Smooth muscle cell (in vitro differentiated cells): ENCODE measurements at regions not wholly inside any gene's neighbourhood (a gene's known extent, or its start where the extent isn't known, plus 50 kb on each side); places are given as distances from the start of the nearest gene placed in this dataset.
A peak's percentile ranks its signal among the peaks of the same experiment; 100 is the strongest.

Experiments used
- DNase-seq: peaks from one replicate; lab custom pipeline; 2025; ENCODE audit not compliant: unreplicated experiment; lab: John Stamatoyannopoulos, UW
- H2AFZ ChIP-seq: fragments of 200-600 bp; sonication (generic); 2 replicates; pipeline ENCODE4 v1.6.0; 2016; ENCODE audit warnings: antibody characterized with exemption, low read depth, mild to moderate bottlenecking
- H3F3A ChIP-seq: fragments of 200-600 bp; sonication (generic); 2 replicates; pipeline ENCODE4 v1.6.0; 2017; ENCODE audit warnings: antibody characterized with exemption, low read depth
- H3K27ac ChIP-seq: fragments of 200-600 bp; sonication (generic); 2 replicates; pipeline ENCODE4 v1.5.1; 2016; ENCODE audit warnings: low read depth, mild to moderate bottlenecking
- H3K27me3 ChIP-seq: fragments of 200-600 bp; sonication (generic); 2 replicates; pipeline ENCODE4 v1.6.1; 2016; ENCODE audit warnings: low read depth, mild to moderate bottlenecking
- H3K36me3 ChIP-seq: fragments of 200-600 bp; sonication (generic); 2 replicates; pipeline ENCODE4 v1.5.1; 2016; ENCODE audit warnings: low read depth
- H3K4me1 ChIP-seq: fragments of 200-600 bp; sonication (generic); 2 replicates; pipeline ENCODE4 v1.5.1; 2016; ENCODE audit warnings: low read depth
- H3K4me2 ChIP-seq: fragments of 200-600 bp; sonication (generic); 2 replicates; pipeline ENCODE4 v1.6.0; 2016; ENCODE audit warnings: mild to moderate bottlenecking
- H3K4me3 ChIP-seq: fragments of 200-600 bp; sonication (generic); 2 replicates; pipeline ENCODE4 v1.5.1; 2016; ENCODE audit warnings: mild to moderate bottlenecking
- H3K79me2 ChIP-seq: fragments of 200-600 bp; sonication (generic); 2 replicates; pipeline ENCODE4 v1.6.0; 2016; ENCODE audit warnings: low read depth, mild to moderate bottlenecking
- H3K9ac ChIP-seq: fragments of 200-600 bp; sonication (generic); 2 replicates; pipeline ENCODE4 v1.6.0; 2016; ENCODE audit warnings: low read depth
- H3K9me3 ChIP-seq: fragments of 200-600 bp; sonication (generic); replicated peaks from 2 replicates; pipeline ENCODE4 v1.5.1; 2016; ENCODE audit warnings: low read depth
- H4K20me1 ChIP-seq: fragments of 200-600 bp; sonication (generic); 2 replicates; pipeline ENCODE4 v1.6.0; 2016; ENCODE audit warnings: low read depth
- CTCF ChIP-seq: fragments of 200-600 bp; sonication (generic); IDR thresholded peaks from 2 replicates; pipeline ENCODE4 v1.5.1; 2017; ENCODE audit warnings: borderline replicate concordance, mild to moderate bottlenecking, antibody characterized with exemption; ENCODE audit not compliant: insufficient read depth, poor library complexity, severe bottlenecking
- WGBS: methylation state at CpG from one replicate; pipeline ENCODE4 v1.1.7; 2016; ENCODE audit warnings: low lambda C conversion rate; 5-methylcytosine and 5-hydroxymethylcytosine counted together

DNA sequence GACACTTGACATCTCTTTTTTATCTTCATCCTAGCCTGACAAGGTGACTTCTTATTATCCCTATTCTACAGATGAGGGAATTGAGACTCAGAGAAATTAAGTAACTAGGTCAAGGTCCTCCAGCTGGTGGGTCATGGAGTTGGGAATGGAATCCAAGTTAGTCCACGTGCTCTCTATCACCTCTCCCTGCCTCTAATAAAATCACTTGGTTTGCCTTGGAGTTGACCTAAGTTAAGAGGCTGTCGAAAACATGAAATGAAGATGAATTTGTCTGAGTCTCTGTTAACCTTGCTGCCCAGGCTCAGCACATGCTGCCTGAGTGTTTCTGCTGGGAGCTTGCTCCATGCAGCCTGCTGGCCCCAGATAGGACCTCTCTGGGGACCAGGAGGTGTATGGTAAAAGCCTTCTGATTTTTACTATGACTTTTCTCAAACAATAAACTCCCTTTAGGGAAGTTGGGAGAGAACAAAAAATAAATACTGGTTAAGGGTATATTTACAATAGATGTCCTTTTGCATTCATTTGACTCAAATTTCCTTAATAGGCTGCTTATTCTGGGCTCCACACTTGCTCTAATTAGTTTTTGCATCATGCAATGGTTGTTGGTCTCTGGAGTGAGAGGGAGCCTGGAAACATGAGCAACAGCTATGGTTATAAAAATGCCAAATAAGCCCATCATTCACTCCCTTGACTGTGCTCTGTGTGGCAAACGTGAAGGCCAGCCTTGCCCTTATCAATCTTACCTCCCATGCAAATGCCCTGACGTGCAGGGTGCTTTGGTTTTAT, 61.6 kb upstream of the DHX15 start:
- Histone ChIP-seq H3K36me3 (no peaks in the 10 kb centered on the region), H2AFZ (no peak overlapping the region), H3K27ac (no peak overlapping the region), H3F3A (peaks cover 4% of the 10 kb centered on the region), H3K79me2 (no peaks in the 10 kb centered on the region), H3K27me3 (no peaks in the 10 kb centered on the region), H3K4me1 (no peaks in the 10 kb centered on the region), H3K9ac (no peak overlapping the region), H4K20me1 (no peaks in the 10 kb centered on the region), H3K4me2 (no peak overlapping the region), H3K4me3 (no peak overlapping the region), H3K9me3 (no peaks in the 10 kb centered on the region)
- 64% methylated on average over 4 of the region's 4 CpGs for WGBS
- TF ChIP-seq CTCF = no peak
- no peak for DNase-seq

DNA sequence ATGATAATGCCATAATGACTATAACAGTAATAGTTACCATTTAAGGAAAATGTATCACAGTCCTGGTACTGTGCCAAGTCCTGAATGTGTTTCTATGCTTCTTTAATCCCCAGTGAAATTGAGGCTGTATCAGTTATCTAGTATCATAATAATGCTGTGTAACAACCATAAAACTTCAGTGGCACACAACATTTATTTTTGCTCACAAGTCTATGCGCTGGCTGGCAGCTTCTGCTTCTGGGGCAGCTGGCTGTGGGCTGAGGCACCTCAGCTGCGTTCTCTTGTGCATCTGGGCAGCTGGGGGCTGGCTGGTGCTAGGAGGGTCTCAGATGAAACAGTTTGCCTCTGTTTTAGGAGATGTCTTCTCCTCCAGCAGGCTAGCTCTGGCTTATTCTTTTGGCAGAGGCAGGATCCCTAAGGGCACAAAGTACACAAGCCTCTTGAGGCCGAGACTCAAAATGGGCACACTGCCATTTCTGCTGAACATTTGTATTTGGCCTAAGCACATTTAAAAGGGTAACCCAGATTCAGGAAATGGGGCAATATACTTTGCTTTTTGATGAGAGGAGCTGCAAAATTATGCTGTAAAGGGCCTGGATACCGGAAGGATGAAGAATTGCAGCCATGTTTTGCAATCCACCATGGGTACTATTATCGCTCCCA, 62.6 kb upstream of the DHX15 start:
- no peak for TF ChIP-seq CTCF

GRCh38 chr4:24650849-24651640, 66.7 kb upstream of the DHX15 start:
- Histone ChIP-seq H3K79me2 (no peaks in the 10 kb centered on the region), H3K4me2 (no peak overlapping the region), H3K4me3 (no peak overlapping the region), H3K27me3 (no peaks in the 10 kb centered on the region), H2AFZ (peak overlapping the region; percentile 7), H3K9me3 (no peaks in the 10 kb centered on the region), H3F3A (no peaks in the 10 kb centered on the region), H3K36me3 (no peaks in the 10 kb centered on the region), H3K27ac (no peak overlapping the region), H3K4me1 (no peaks in the 10 kb centered on the region), H3K9ac (no peak overlapping the region), H4K20me1 (no peaks in the 10 kb centered on the region)
- 96% methylated on average over 2 of the region's 2 CpGs for WGBS
- TF ChIP-seq CTCF = no peak
- no peak for DNase-seq

More for the DNA sequence above, 62.6 kb upstream of the DHX15 start:
- H3K9ac ChIP-seq = no peak overlapping the region
- no peaks in the 10 kb centered on the region for H3K9me3 ChIP-seq
- H3K4me3 ChIP-seq = no peak overlapping the region
- H3K79me2 ChIP-seq = no peaks in the 10 kb centered on the region
- H3F3A ChIP-seq = peaks cover 4% of the 10 kb centered on the region
- H3K27me3 ChIP-seq = no peaks in the 10 kb centered on the region
- H3K4me1 ChIP-seq = no peaks in the 10 kb centered on the region
- no peak for DNase-seq
- H2AFZ ChIP-seq = no peak overlapping the region
- H4K20me1 ChIP-seq = no peaks in the 10 kb centered on the region
- no peaks in the 10 kb centered on the region for H3K36me3 ChIP-seq
- WGBS = 97% methylated on average over 5 of the region's 5 CpGs
- no peak overlapping the region for H3K27ac ChIP-seq
- no peak overlapping the region for H3K4me2 ChIP-seq
